ENCODE measurements at regions not wholly inside any gene's neighbourhood (a gene's known extent, or its start where the extent isn't known, plus 50 kb on each side); places are given as distances from the start of the nearest gene placed in this dataset.

DNA sequence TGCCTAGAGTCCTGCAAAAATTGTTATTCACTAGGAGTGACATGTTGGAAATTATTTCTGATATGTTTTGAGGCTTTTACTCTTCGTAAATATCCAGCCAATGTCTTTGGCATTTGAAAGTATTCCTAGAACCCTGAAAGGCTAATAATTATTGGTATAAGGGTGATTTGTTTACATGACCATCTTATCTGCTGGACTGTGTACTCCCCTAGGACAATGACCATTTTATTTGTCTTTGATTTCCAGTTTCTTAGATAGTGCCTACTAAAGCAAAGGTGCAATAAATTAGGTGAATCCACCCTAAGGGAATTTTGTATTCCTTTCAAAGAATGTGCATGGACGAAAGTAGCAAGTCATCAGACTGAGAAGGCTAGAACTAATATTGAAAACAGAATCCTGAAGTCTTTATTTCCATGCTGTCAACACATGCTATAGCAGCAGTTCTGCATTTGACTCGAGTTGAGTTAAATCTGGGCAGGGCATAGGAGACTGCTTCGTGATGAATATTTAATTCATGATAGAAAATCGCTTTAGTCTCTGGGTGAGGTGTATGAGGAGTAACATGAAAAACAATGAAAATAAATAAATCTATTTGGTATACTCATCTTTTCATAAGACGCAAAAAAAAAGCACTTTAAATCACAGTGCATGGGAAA, 235.7 kb downstream of the GPD2 start:
- TF ChIP-seq, protein P1, sequence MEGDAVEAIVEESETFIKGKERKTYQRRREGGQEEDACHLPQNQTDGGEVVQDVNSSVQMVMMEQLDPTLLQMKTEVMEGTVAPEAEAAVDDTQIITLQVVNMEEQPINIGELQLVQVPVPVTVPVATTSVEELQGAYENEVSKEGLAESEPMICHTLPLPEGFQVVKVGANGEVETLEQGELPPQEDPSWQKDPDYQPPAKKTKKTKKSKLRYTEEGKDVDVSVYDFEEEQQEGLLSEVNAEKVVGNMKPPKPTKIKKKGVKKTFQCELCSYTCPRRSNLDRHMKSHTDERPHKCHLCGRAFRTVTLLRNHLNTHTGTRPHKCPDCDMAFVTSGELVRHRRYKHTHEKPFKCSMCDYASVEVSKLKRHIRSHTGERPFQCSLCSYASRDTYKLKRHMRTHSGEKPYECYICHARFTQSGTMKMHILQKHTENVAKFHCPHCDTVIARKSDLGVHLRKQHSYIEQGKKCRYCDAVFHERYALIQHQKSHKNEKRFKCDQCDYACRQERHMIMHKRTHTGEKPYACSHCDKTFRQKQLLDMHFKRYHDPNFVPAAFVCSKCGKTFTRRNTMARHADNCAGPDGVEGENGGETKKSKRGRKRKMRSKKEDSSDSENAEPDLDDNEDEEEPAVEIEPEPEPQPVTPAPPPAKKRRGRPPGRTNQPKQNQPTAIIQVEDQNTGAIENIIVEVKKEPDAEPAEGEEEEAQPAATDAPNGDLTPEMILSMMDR (IDR thresholded peaks at IDR 0.05), result no peak
- Mint-ChIP-seq H3K4me1 (ENCODE audit: low read depth) (no peaks in the 10 kb centered on the region), H3K36me3 (ENCODE audit: low read depth) (peaks cover 2% of the 10 kb centered on the region), H3K9me3 (ENCODE audit: low read depth) (peaks cover 12% of the 10 kb centered on the region), H3K4me3 (ENCODE audit: unreplicated experiment) (no peak overlapping the region), H3K27me3 (ENCODE audit: low read depth) (no peaks in the 10 kb centered on the region), H3K27ac (ENCODE audit: unreplicated experiment) (no peak overlapping the region)
- no peak for DNase-seq (ENCODE audit: low spot score)

DNA sequence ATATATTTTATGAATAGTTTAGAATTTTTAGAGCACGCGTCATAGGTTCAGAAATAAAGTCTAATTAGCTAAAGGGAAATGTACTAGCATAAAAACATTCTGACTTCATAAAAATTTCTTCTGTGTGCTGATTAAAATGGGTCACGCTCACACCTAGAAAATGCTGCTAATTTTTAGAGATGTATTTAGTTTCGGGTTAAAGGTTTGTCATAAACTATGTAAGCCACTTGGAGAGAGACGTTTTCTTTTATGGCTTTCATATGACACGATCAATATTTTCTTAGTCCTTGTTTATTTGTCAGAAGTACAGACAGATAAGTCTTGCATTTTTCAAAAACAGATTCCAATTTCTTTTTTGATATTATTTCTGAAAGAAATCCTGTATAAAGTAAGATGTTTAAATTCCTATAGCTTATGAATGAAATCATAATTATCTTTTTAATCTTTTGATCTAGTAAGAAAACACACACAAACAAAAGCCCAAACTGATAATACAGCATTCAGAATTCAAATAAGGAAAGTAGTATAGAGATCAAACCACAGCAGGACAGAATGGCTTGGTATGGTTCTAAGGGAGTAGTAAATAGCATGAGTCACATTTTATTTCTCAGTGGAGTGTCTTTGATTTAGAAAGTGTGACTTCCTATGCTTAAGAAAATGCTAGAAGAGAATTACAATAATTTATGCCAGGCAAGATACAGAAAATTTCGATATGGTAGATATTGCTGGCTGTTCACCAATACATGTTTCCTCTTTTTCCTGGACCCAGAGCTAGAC, 236.6 kb downstream of the GPD2 start:
- H3K27me3 Mint-ChIP-seq (ENCODE audit: low read depth), result no peaks in the 10 kb centered on the region
- H3K27ac Mint-ChIP-seq (ENCODE audit: unreplicated experiment), result no peak overlapping the region
- H3K36me3 Mint-ChIP-seq (ENCODE audit: low read depth), result peaks cover 2% of the 10 kb centered on the region
- H3K4me1 Mint-ChIP-seq (ENCODE audit: low read depth), result no peaks in the 10 kb centered on the region
- no peak for DNase-seq (ENCODE audit: low spot score)
- peaks cover 9% of the 10 kb centered on the region for H3K9me3 Mint-ChIP-seq (ENCODE audit: low read depth)
- TF ChIP-seq, protein P1 (IDR thresholded peaks at IDR 0.05), result no peak
- no peak overlapping the region for H3K4me3 Mint-ChIP-seq (ENCODE audit: unreplicated experiment)

DNA sequence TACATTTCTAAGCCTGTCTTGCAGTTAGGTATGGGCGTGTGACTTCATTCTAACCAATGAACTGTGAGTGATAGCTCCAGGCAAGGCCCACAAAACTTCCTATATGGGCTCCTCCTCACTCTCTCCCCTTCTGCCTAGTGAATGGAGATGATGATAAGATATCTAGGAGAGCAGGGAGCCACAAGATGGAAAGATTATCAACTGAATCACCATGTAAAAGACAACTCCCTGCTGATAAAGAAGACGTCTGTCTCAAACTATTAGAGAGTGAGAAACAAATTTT, 237.1 kb downstream of the GPD2 start:
- Mint-ChIP-seq H3K4me1 (ENCODE audit: low read depth) (no peaks in the 10 kb centered on the region), H3K27ac (ENCODE audit: unreplicated experiment) (no peak overlapping the region), H3K4me3 (ENCODE audit: unreplicated experiment) (no peak overlapping the region), H3K9me3 (ENCODE audit: low read depth) (peaks cover 6% of the 10 kb centered on the region), H3K36me3 (ENCODE audit: low read depth) (peaks cover 2% of the 10 kb centered on the region), H3K27me3 (ENCODE audit: low read depth) (no peaks in the 10 kb centered on the region)
- no peak for DNase-seq (ENCODE audit: low spot score)
- TF ChIP-seq, protein P1 (IDR thresholded peaks at IDR 0.05), result no peak

DNA sequence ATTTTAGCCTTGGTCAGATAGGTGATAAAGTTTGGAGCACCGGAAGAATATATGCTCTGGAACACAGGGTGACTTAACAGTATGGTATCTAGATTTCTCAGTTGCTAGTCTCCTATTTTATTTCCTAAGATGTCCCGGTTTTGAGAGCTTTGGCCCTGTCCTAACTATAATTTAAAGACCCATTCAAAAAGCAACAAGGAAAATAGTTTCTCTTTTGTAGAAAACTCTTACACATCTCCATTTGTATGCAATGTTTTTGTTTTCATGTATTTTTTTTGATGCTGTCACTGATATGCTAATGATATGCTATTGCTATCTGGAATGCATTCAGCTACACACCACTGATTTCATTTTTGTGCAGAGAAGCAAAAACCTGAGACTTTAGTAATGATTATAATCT, 237.8 kb downstream of the GPD2 start:
- DNase-seq (ENCODE audit: low spot score), result no peak
- no peaks in the 10 kb centered on the region for H3K27me3 Mint-ChIP-seq (ENCODE audit: low read depth)
- H3K4me1 Mint-ChIP-seq (ENCODE audit: low read depth), result no peaks in the 10 kb centered on the region
- H3K9me3 Mint-ChIP-seq (ENCODE audit: low read depth), result no peaks in the 10 kb centered on the region
- TF ChIP-seq, protein P1 (IDR thresholded peaks at IDR 0.05), result no peak
- H3K27ac Mint-ChIP-seq (ENCODE audit: unreplicated experiment), result no peak overlapping the region
- H3K36me3 Mint-ChIP-seq (ENCODE audit: low read depth), result no peaks in the 10 kb centered on the region
- no peak overlapping the region for H3K4me3 Mint-ChIP-seq (ENCODE audit: unreplicated experiment)

DNA sequence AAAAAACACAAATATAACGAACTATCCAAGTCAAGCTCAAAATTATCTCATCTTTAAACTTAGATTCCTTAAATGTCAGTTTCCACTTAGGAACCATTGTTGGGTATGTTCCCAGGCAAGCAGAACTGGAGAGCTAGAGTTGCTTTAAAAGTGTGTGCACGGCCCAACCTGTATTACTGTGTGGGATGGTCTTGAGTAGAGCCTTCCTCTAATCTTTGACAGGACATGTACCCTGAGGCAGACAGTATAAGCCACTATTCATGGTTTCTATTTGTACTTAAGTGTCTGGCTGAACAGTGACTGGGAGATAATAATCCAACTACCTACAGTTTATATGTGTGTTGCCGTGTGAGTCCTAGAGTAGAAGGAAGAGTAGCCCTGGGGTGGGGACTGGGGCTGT, 239.7 kb downstream of the GPD2 start:
- no peaks in the 10 kb centered on the region for H3K36me3 Mint-ChIP-seq (ENCODE audit: low read depth)
- no peak overlapping the region for H3K4me3 Mint-ChIP-seq (ENCODE audit: unreplicated experiment)
- H3K9me3 Mint-ChIP-seq (ENCODE audit: low read depth), result no peaks in the 10 kb centered on the region
- TF ChIP-seq, protein P1 (IDR thresholded peaks at IDR 0.05), result no peak
- no peaks in the 10 kb centered on the region for H3K27me3 Mint-ChIP-seq (ENCODE audit: low read depth)
- no peak overlapping the region for H3K27ac Mint-ChIP-seq (ENCODE audit: unreplicated experiment)
- no peaks in the 10 kb centered on the region for H3K4me1 Mint-ChIP-seq (ENCODE audit: low read depth)
- no peak for DNase-seq (ENCODE audit: low spot score)
